ENCODE measurements at regions not wholly inside any gene's neighbourhood (a gene's known extent, or its start where the extent isn't known, plus 50 kb on each side); places are given as distances from the start of the nearest gene placed in this dataset.

DNA sequence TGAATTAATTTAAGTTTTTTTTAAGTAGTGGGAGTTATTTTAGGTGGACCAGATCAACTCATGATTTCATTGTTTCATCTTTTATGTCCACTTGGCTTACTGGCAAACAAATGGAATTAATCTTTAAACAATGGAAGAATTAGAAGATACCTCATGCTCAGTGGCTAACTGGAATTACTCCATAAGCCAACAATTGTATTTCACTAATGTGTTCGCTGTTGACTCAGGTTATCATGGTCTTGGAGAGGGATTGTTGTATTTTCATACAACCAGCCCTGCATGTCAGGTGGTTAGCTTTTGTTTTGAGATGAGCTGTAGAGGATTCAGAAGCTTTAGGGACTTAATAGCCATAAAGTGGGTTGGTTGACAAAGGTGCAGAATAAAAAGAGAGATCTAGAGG lies 57.2 kb upstream of the HMCN1 start:
- no peak for ATAC-seq
- TF ChIP-seq ZNF8 (CRISPR knock-in tag; IDR thresholded peaks at IDR 0.05), result no peak
- no peak for TF ChIP-seq TCF4 (CRISPR knock-in tag; IDR thresholded peaks at IDR 0.05; ENCODE audit: borderline replicate concordance)
- no peak for TF ChIP-seq PPARA (CRISPR knock-in tag; IDR thresholded peaks at IDR 0.05; ENCODE audit: borderline replicate concordance)
- TF ChIP-seq ZFP30 (CRISPR knock-in tag; IDR thresholded peaks at IDR 0.05), result no peak

DNA sequence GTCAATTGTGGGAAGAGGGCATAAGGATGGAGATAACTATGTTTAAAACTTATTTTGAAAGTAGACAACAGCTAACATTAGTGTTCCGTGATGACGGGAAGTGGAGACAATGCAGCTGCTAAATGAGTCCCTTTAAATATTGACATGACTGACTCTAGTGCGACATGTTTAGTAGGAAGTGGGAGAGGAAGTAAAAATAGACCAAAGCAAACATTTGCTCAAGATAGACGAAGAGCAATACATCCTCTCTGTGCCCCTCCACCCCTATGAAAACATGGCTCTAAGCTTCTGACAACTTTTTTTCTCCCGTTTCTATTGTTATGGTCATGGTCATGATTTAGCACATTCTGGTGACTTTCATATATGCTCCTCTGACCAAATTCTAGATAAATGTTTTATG lies 60.0 kb upstream of the HMCN1 start:
- ATAC-seq, result no peak

DNA sequence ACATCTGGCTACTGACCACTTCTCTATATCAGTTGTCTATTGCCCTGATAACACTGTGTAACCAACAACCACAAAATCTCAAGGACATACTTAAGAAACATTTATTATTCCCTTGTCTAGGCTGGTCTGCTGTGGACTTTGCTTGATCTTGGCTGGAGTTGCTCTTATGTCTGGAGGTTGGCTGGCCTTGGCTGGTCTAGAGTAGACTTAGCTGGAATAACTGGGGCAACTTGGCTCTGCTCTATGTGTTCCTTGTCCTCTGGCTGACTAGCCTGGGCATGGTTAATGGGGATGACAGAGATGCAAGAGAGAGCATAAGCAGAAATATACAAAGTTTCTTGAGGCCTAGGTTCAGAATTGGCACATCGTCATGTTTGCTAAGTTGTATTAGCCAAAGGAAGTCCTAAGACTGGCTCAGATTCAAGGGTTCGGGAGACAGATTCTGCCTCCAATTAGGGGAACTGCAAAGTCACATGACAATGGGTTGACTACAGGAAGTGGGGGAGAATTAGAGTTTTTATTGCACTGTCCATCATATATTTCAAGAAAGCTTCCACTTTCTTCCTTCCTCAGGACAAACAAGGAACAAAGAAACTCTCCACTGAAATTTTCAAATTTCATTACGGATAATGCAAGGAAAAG lies 61.4 kb upstream of the HMCN1 start:
- TF ChIP-seq, protein P1, sequence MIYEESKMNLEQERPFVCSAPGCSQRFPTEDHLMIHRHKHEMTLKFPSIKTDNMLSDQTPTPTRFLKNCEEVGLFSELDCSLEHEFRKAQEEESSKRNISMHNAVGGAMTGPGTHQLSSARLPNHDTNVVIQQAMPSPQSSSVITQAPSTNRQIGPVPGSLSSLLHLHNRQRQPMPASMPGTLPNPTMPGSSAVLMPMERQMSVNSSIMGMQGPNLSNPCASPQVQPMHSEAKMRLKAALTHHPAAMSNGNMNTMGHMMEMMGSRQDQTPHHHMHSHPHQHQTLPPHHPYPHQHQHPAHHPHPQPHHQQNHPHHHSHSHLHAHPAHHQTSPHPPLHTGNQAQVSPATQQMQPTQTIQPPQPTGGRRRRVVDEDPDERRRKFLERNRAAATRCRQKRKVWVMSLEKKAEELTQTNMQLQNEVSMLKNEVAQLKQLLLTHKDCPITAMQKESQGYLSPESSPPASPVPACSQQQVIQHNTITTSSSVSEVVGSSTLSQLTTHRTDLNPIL (CRISPR knock-in tag; IDR thresholded peaks at IDR 0.05; ENCODE audit: low read depth), result no peak
- TF ChIP-seq ZNF565 (CRISPR knock-in tag; conservative IDR thresholded peaks at IDR 0.05; ENCODE audit: low read depth) (no peak), RARB (CRISPR knock-in tag; IDR thresholded peaks at IDR 0.05) (no peak), ARNTL (CRISPR knock-in tag; IDR thresholded peaks at IDR 0.05; ENCODE audit: borderline replicate concordance, low read depth) (no peak), ZFP30 (CRISPR knock-in tag; IDR thresholded peaks at IDR 0.05) (no peak), GLIS3 (CRISPR knock-in tag; IDR thresholded peaks at IDR 0.05) (no peak), SNAI2 (CRISPR knock-in tag; IDR thresholded peaks at IDR 0.05) (no peak), ZNF8 (CRISPR knock-in tag; IDR thresholded peaks at IDR 0.05) (no peak), TCF4 (CRISPR knock-in tag; IDR thresholded peaks at IDR 0.05; ENCODE audit: borderline replicate concordance) (no peak), ZC3H10 (CRISPR knock-in tag; IDR thresholded peaks at IDR 0.05) (no peak), PPARA (CRISPR knock-in tag; IDR thresholded peaks at IDR 0.05; ENCODE audit: borderline replicate concordance) (no peak), ISL1 (CRISPR knock-in tag; IDR thresholded peaks at IDR 0.05) (no peak), BACH2 (CRISPR knock-in tag; IDR thresholded peaks at IDR 0.05; ENCODE audit: borderline replicate concordance) (no peak)
- TF ChIP-seq, protein P2, sequence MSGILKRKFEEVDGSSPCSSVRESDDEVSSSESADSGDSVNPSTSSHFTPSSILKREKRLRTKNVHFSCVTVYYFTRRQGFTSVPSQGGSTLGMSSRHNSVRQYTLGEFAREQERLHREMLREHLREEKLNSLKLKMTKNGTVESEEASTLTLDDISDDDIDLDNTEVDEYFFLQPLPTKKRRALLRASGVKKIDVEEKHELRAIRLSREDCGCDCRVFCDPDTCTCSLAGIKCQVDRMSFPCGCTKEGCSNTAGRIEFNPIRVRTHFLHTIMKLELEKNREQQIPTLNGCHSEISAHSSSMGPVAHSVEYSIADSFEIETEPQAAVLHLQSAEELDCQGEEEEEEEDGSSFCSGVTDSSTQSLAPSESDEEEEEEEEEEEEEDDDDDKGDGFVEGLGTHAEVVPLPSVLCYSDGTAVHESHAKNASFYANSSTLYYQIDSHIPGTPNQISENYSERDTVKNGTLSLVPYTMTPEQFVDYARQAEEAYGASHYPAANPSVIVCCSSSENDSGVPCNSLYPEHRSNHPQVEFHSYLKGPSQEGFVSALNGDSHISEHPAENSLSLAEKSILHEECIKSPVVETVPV (CRISPR knock-in tag; IDR thresholded peaks at IDR 0.05), result no peak
- TF ChIP-seq, protein P3, sequence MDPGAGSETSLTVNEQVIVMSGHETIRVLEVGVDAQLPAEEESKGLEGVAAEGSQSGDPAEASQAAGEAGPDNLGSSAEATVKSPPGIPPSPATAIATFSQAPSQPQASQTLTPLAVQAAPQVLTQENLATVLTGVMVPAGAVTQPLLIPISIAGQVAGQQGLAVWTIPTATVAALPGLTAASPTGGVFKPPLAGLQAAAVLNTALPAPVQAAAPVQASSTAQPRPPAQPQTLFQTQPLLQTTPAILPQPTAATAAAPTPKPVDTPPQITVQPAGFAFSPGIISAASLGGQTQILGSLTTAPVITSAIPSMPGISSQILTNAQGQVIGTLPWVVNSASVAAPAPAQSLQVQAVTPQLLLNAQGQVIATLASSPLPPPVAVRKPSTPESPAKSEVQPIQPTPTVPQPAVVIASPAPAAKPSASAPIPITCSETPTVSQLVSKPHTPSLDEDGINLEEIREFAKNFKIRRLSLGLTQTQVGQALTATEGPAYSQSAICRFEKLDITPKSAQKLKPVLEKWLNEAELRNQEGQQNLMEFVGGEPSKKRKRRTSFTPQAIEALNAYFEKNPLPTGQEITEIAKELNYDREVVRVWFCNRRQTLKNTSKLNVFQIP (CRISPR knock-in tag; IDR thresholded peaks at IDR 0.05; ENCODE audit: borderline replicate concordance, low read depth), result no peak
- TF ChIP-seq, protein P4, sequence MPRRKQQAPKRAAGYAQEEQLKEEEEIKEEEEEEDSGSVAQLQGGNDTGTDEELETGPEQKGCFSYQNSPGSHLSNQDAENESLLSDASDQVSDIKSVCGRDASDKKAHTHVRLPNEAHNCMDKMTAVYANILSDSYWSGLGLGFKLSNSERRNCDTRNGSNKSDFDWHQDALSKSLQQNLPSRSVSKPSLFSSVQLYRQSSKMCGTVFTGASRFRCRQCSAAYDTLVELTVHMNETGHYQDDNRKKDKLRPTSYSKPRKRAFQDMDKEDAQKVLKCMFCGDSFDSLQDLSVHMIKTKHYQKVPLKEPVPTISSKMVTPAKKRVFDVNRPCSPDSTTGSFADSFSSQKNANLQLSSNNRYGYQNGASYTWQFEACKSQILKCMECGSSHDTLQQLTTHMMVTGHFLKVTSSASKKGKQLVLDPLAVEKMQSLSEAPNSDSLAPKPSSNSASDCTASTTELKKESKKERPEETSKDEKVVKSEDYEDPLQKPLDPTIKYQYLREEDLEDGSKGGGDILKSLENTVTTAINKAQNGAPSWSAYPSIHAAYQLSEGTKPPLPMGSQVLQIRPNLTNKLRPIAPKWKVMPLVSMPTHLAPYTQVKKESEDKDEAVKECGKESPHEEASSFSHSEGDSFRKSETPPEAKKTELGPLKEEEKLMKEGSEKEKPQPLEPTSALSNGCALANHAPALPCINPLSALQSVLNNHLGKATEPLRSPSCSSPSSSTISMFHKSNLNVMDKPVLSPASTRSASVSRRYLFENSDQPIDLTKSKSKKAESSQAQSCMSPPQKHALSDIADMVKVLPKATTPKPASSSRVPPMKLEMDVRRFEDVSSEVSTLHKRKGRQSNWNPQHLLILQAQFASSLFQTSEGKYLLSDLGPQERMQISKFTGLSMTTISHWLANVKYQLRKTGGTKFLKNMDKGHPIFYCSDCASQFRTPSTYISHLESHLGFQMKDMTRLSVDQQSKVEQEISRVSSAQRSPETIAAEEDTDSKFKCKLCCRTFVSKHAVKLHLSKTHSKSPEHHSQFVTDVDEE (CRISPR knock-in tag; IDR thresholded peaks at IDR 0.05), result no peak

More for the DNA sequence above, 60.0 kb upstream of the HMCN1 start:
- TF ChIP-seq PPARA (CRISPR knock-in tag; IDR thresholded peaks at IDR 0.05; ENCODE audit: borderline replicate concordance) (no peak), SNAI2 (CRISPR knock-in tag; IDR thresholded peaks at IDR 0.05) (no peak), ISL1 (CRISPR knock-in tag; IDR thresholded peaks at IDR 0.05) (no peak), ARNTL (CRISPR knock-in tag; IDR thresholded peaks at IDR 0.05; ENCODE audit: borderline replicate concordance, low read depth) (no peak), RARB (CRISPR knock-in tag; IDR thresholded peaks at IDR 0.05) (no peak)
- TF ChIP-seq, protein P1 (CRISPR knock-in tag; IDR thresholded peaks at IDR 0.05; ENCODE audit: low read depth), result no peak
- TF ChIP-seq, protein P5, sequence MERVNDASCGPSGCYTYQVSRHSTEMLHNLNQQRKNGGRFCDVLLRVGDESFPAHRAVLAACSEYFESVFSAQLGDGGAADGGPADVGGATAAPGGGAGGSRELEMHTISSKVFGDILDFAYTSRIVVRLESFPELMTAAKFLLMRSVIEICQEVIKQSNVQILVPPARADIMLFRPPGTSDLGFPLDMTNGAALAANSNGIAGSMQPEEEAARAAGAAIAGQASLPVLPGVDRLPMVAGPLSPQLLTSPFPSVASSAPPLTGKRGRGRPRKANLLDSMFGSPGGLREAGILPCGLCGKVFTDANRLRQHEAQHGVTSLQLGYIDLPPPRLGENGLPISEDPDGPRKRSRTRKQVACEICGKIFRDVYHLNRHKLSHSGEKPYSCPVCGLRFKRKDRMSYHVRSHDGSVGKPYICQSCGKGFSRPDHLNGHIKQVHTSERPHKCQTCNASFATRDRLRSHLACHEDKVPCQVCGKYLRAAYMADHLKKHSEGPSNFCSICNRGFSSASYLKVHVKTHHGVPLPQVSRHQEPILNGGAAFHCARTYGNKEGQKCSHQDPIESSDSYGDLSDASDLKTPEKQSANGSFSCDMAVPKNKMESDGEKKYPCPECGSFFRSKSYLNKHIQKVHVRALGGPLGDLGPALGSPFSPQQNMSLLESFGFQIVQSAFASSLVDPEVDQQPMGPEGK (CRISPR knock-in tag; IDR thresholded peaks at IDR 0.05; ENCODE audit: borderline replicate concordance), result no peak

More for the DNA sequence above, 61.4 kb upstream of the HMCN1 start:
- ATAC-seq, result no peak

All from SK-N-SH treated with all-trans-retinoic acid at 6 μM for 48 hours (cell line).